HCT116 (cell line): ENCODE measurements at regions not wholly inside any gene's neighbourhood (a gene's known extent, or its start where the extent isn't known, plus 50 kb on each side); places are given as distances from the start of the nearest gene placed in this dataset.

Experiments
- EZH2 ChIP-seq: fragments of 200-600 bp; sonication (generic); IDR thresholded peaks from 2 replicates; pipeline ENCODE4 v1.6.1; 2017; ENCODE audit warnings: antibody characterized with exemption, mixed run types
- JUND ChIP-seq: IDR thresholded peaks from 2 replicates; pipeline ENCODE4 v1.6.1; 2012
- POLR2AphosphoS5 ChIP-seq: IDR thresholded peaks from 2 replicates; pipeline ENCODE4 v1.6.1; 2011; ENCODE audit warnings: mild to moderate bottlenecking, low read depth, low read length, moderate library complexity
- YY1 ChIP-seq: IDR thresholded peaks from 2 replicates; pipeline ENCODE4 v1.6.1; 2011; ENCODE audit warnings: low read length, low read depth, moderate library complexity, mild to moderate bottlenecking; ENCODE audit not compliant: insufficient replicate concordance; ENCODE audit errors: extremely low read depth
- TF ChIP-seq, protein P1 (sequence below), 3 experiments: fragments of 200-600 bp in 1 of 3; sonication (generic) in 1 of 3; IDR thresholded peaks in 2 of 3; conservative IDR thresholded peaks in 1 of 3; 2 replicates each; pipeline ENCODE4 v1.5.1; 2012 to 2017; ENCODE audit warnings: low read depth in 2 of 3, low read length in 2 of 3, antibody characterized with exemption in 1 of 3, borderline replicate concordance in 1 of 3, control low read depth in 1 of 3, mild to moderate bottlenecking in 1 of 3, mixed read lengths in 1 of 3, mixed run types in 1 of 3, moderate library complexity in 1 of 3; ENCODE audit not compliant: insufficient read depth in 1 of 3

DNA sequence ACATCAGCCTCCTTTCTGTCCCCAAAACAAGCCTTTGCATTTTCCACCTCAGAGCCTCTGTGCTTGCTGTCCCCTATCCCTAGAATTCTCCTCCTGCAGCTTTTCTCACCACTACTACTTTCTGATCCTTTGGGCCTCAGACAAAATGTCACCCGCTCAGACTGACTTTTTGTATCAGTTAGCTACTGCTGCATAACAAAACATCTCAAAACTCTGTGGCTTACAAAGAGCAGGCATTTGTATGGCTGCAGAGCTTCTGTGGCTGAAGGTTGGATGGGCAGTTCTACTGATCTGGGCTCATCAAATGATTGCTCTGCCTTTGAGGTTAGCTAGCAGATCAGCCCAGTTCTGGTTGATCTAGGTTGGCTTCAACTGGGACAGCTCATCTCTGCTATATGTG lies 248.7 kb downstream of the MN1 start:
- TF ChIP-seq, protein P1, sequence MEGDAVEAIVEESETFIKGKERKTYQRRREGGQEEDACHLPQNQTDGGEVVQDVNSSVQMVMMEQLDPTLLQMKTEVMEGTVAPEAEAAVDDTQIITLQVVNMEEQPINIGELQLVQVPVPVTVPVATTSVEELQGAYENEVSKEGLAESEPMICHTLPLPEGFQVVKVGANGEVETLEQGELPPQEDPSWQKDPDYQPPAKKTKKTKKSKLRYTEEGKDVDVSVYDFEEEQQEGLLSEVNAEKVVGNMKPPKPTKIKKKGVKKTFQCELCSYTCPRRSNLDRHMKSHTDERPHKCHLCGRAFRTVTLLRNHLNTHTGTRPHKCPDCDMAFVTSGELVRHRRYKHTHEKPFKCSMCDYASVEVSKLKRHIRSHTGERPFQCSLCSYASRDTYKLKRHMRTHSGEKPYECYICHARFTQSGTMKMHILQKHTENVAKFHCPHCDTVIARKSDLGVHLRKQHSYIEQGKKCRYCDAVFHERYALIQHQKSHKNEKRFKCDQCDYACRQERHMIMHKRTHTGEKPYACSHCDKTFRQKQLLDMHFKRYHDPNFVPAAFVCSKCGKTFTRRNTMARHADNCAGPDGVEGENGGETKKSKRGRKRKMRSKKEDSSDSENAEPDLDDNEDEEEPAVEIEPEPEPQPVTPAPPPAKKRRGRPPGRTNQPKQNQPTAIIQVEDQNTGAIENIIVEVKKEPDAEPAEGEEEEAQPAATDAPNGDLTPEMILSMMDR (IDR thresholded peaks at IDR 0.05 in 2 of 3, conservative IDR thresholded peaks at IDR 0.05 in 1 of 3; ENCODE audit: borderline replicate concordance in 1 of 3, insufficient read depth in 1 of 3, low read depth in 2 of 3, low read length in 2 of 3): no peak
- TF ChIP-seq YY1 (no peak), JUND (no peak), EZH2 (no peak), POLR2AphosphoS5 (no peak)
